ENCODE measurements at regions not wholly inside any gene's neighbourhood (a gene's known extent, or its start where the extent isn't known, plus 50 kb on each side); places are given as distances from the start of the nearest gene placed in this dataset.

GRCh38 chr4:136784326-136784725 is 748.0 kb downstream of the PCDH18 start:
- no peak for TF ChIP-seq CTCF (IDR thresholded peaks at IDR 0.05; ENCODE audit: control extremely low read depth, extremely low read depth, low read depth, missing control alignments)
- CTCF ChIA-PET: no interaction called here
- POLR2A ChIA-PET: no interaction called here
- DNase-seq (ENCODE audit: extremely low spot score): no peak

DNA sequence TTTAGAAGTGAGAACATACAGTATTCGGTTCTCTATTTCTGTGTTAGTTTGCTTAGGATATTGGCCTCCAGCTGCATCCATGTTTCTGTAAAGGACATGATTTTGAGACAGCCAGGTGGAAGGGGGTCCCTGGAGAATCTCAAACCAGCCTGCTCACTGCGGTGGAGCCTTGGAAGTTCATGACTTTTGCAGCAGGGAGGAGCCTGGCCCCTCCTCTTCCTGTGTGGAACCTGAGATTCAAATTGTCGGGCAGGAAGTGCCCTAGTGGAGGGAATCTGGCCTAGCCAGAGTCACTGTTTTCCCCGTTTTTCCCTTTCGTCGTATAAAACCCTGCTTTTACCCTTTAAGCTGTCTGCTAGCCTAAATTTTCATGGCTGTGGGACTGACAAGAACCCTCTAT is 762.6 kb downstream of the PCDH18 start:
- DNase-seq (ENCODE audit: extremely low spot score): no peak
- CTCF ChIA-PET: no interaction called here
- POLR2A ChIA-PET: no interaction called here
- TF ChIP-seq CTCF (IDR thresholded peaks at IDR 0.05; ENCODE audit: control extremely low read depth, extremely low read depth, low read depth, missing control alignments): no peak

GRCh38 chr4:136768925-136769275 is 763.4 kb downstream of the PCDH18 start:
- no peak for DNase-seq (ENCODE audit: extremely low spot score)
- ChIA-PET POLR2A (no interaction called here), CTCF (no interaction called here)
- TF ChIP-seq CTCF (IDR thresholded peaks at IDR 0.05; ENCODE audit: control extremely low read depth, extremely low read depth, low read depth, missing control alignments): no peak

GRCh38 chr4:136768213-136768924 is 763.9 kb downstream of the PCDH18 start:
- CTCF ChIA-PET: no interaction called here
- no peak for TF ChIP-seq CTCF (IDR thresholded peaks at IDR 0.05; ENCODE audit: control extremely low read depth, extremely low read depth, low read depth, missing control alignments)
- POLR2A ChIA-PET: no interaction called here
- no peak for DNase-seq (ENCODE audit: extremely low spot score)

- TF ChIP-seq CTCF (IDR thresholded peaks at IDR 0.05; ENCODE audit: control extremely low read depth, extremely low read depth, low read depth, missing control alignments): no peak
- ChIA-PET POLR2A (no interaction called here), CTCF (no interaction called here)
- DNase-seq (ENCODE audit: extremely low spot score): no peak
Measured at GRCh38 chr4:136763919-136764318, 768.4 kb downstream of the PCDH18 start.

DNA sequence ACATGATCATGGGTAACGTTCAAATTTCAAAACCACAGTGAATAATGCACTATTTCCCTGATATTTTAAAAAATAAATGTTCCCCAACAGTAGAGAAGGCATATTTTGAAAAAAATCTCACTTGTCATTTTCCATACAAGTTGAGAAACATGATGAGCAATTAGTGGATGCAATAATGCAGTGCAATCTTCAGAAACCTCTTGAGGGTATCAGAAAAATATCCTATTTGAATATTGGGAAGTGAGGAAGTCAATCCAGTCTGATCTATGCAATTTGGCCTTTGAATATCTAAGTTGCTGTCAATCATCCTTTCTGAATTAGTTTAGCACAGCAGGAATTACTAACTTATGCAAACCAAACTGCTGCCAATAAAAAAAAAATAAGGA is 776.8 kb downstream of the PCDH18 start:
- CTCF ChIA-PET: no interaction called here
- no peak for TF ChIP-seq CTCF (IDR thresholded peaks at IDR 0.05; ENCODE audit: control extremely low read depth, extremely low read depth, low read depth, missing control alignments)
- POLR2A ChIA-PET: no interaction called here
- no peak for DNase-seq (ENCODE audit: extremely low spot score)

Data from GM10248 (cell line).